K562 (cell line): ENCODE measurements at regions not wholly inside any gene's neighbourhood (a gene's known extent, or its start where the extent isn't known, plus 50 kb on each side); places are given as distances from the start of the nearest gene placed in this dataset.

ENCODE experiments used
- ATAC-seq: fragments of 200-7000 bp; cut with Tn5 transposase; 3 replicates; pipeline ENCODE4 v1.9.1; 2020; ENCODE audit warnings: moderate library complexity
- BruUV-seq: library from RNA; stranded (reverse); fragments of 400-500 nt; replicated peaks from 2 replicates; lab custom pipeline; 2021; lab: Mats Ljungman, UMichigan
- CTCF ChIA-PET: fragments of 300-600 bp; formaldehyde crosslinking; extraction: SDS; loops from one replicate; lab custom pipeline; 2021; ENCODE audit warnings: low intra/inter-chr PET ratio; lab: Yijun Ruan, JAX
- POLR2A ChIA-PET: fragments of 300-600, 350-650 bp; sonication (Branson Sonifier 250); formaldehyde crosslinking; extraction: SDS; loops from one replicate; lab custom pipeline; 2021; ENCODE audit warnings: antibody characterized with exemption, inconsistent platforms; lab: Yijun Ruan, JAX
- DNase-seq, 4 experiments: peaks; one replicate each; pipeline versions ENCODE4 v3.0.0 to v3.0.0-alpha.2; 2011 to 2018; ENCODE audit warnings: low spot score in 3 of 4, mixed read lengths in 3 of 4; ENCODE audit errors: extremely low read depth in 1 of 4
- FAIRE-seq: peaks from 2 replicates; lab custom pipeline; 2011; peaks lifted over from hg19 to GRCh38; lab: Jason Lieb, UNC
- H2AFZ ChIP-seq: 2 replicates; pipeline ENCODE4 v1.6.0; 2011; ENCODE audit warnings: low read depth, low read length, control low read depth, inconsistent platforms
- H3K27ac ChIP-seq: fragments of 200-600 bp; 3 replicates; pipeline ENCODE4 v1.8.0; 2011; ENCODE audit warnings: low read depth, mild to moderate bottlenecking, control low read depth, inconsistent platforms, low read length, moderate library complexity, mixed read lengths; ENCODE audit errors: extremely low read depth
- H3K27me3 ChIP-seq, 2 experiments: fragments of 300-600 bp in 1 of 2; 2 replicates in 1 of 2; 3 replicates in 1 of 2; pipeline versions ENCODE4 v1.6.0 to v1.8.0; 2011; ENCODE audit warnings: inconsistent platforms in 2 of 2, low read length in 2 of 2, mild to moderate bottlenecking in 1 of 2, mixed read lengths in 1 of 2, moderate library complexity in 1 of 2; ENCODE audit not compliant: control insufficient read depth in 2 of 2, insufficient read depth in 2 of 2
- H3K36me3 ChIP-seq: fragments of 300-600 bp; 3 replicates; pipeline ENCODE4 v1.8.0; 2011; ENCODE audit warnings: mild to moderate bottlenecking, low read length, inconsistent platforms; ENCODE audit not compliant: control insufficient read depth, insufficient read depth
- H3K4me1 ChIP-seq, 2 experiments: fragments of 200-600 bp in 1 of 2; replicated peaks in 1 of 2; 2 replicates in 1 of 2; 3 replicates in 1 of 2; pipeline versions ENCODE4 v1.5.1 to v1.8.0; 2011; ENCODE audit warnings: inconsistent platforms in 2 of 2, low read length in 2 of 2, mild to moderate bottlenecking in 1 of 2, mixed read lengths in 1 of 2, moderate library complexity in 1 of 2; ENCODE audit not compliant: control insufficient read depth in 2 of 2, insufficient read depth in 2 of 2
- H3K4me2 ChIP-seq: 2 replicates; pipeline ENCODE4 v1.6.1; 2011; ENCODE audit warnings: low read length, control low read depth, inconsistent platforms, mixed read lengths; ENCODE audit not compliant: insufficient read depth
- H3K4me3 ChIP-seq: fragments of 200-600 bp; sonication (generic), shearing (Covaris generic); 2 replicates; pipeline ENCODE4 v1.5.1; 2016; ENCODE audit warnings: control low read depth, inconsistent platforms
- H3K79me2 ChIP-seq: fragments of 200-600 bp; 3 replicates; pipeline ENCODE4 v1.8.0; 2011; ENCODE audit warnings: low read length, inconsistent platforms; ENCODE audit not compliant: control insufficient read depth, insufficient read depth
- H3K9ac ChIP-seq, 2 experiments: 2 replicates each; pipeline versions ENCODE4 v1.6.0 to v1.6.1; 2011; ENCODE audit warnings: low read depth in 2 of 2, low read length in 2 of 2, control low read depth in 1 of 2, inconsistent platforms in 1 of 2, mild to moderate bottlenecking in 1 of 2, mixed read lengths in 1 of 2; ENCODE audit not compliant: insufficient read depth in 1 of 2
- H3K9me1 ChIP-seq: one replicate; pipeline ENCODE4 v1.6.0; 2011; ENCODE audit warnings: inconsistent platforms, mild to moderate bottlenecking, low read length, moderate library complexity; ENCODE audit not compliant: control insufficient read depth, insufficient read depth
- H3K9me3 ChIP-seq: replicated peaks from 2 replicates; pipeline ENCODE4 v1.5.1; 2011; ENCODE audit warnings: low read depth, low read length, inconsistent platforms; ENCODE audit not compliant: control insufficient read depth, insufficient read depth
- H4K20me1 ChIP-seq: replicated peaks from 2 replicates; pipeline ENCODE4 v1.6.1; 2011; ENCODE audit warnings: low read length, inconsistent platforms, mixed read lengths; ENCODE audit not compliant: control insufficient read depth, insufficient read depth
- FOXK2 ChIP-seq, 2 experiments: fragments of 450-650 bp; IDR thresholded peaks in 1 of 2; conservative IDR thresholded peaks in 1 of 2; 2 replicates each; pipeline ENCODE4 v1.6.1; 2016; ENCODE audit warnings: low read depth in 2 of 2, mild to moderate bottlenecking in 1 of 2
- MEIS2 ChIP-seq: fragments of 450-650 bp; IDR thresholded peaks from 2 replicates; pipeline ENCODE4 v1.6.1; 2014; ENCODE audit warnings: mild to moderate bottlenecking; ENCODE audit not compliant: partially characterized antibody
- ZNF311 ChIP-seq: fragments of 250-450 bp; sonication (Bioruptor Pico); IDR thresholded peaks from 2 replicates; pipeline ENCODE4 v1.4.0; 2020; ENCODE audit warnings: mild to moderate bottlenecking, moderate library complexity
- WGBS: fragments of 100-300 bp; shearing (Covaris generic); methylation state at CpG from one replicate; pipeline ENCODE4 v1.1.6; 2016; ENCODE audit warnings: low coverage, mixed read lengths; ENCODE audit not compliant: insufficient coverage; ENCODE audit errors: missing lambda C conversion rate; 5-methylcytosine and 5-hydroxymethylcytosine counted together
- in situ Hi-C: fragments of 300-500 bp; cut with MboI; formaldehyde crosslinking; loops from 4 replicates; pipeline ENCODE4 v1.15.0; 2018; ENCODE audit warnings: inconsistent platforms, mixed read lengths
- intact Hi-C: fragments of 100-400 bp; cut with micrococcal nuclease; formaldehyde crosslinking; loops from 2 replicates; pipeline ENCODE4 v1.14.2; 2022
- TF ChIP-seq, protein P1 (sequence below): fragments of 450-650 bp; conservative IDR thresholded peaks from 2 replicates; pipeline ENCODE4 v1.6.1; 2016; ENCODE audit warnings: missing genetic modification characterization, low read depth, mild to moderate bottlenecking, control low read depth, missing compliant biosample characterization
- TF ChIP-seq, protein P2 (sequence below): fragments of 450-650 bp; IDR thresholded peaks from 2 replicates; pipeline ENCODE4 v1.6.1; 2018; ENCODE audit warnings: mild to moderate bottlenecking, low read depth; ENCODE audit not compliant: partially characterized antibody
- TF ChIP-seq, protein P3 (sequence below), 2 experiments: IDR thresholded peaks in 1 of 2; conservative IDR thresholded peaks in 1 of 2; 2 replicates each; pipeline ENCODE4 v1.6.1; 2016; ENCODE audit warnings: low read depth in 2 of 2, mild to moderate bottlenecking in 1 of 2, missing compliant biosample characterization in 1 of 2, missing genetic modification characterization in 1 of 2, moderate library complexity in 1 of 2
- TF ChIP-seq, protein P4 (sequence below): fragments of 250-450 bp; sonication (Bioruptor Pico); IDR thresholded peaks from 2 replicates; pipeline ENCODE4 v1.5.0; 2020; ENCODE audit warnings: mild to moderate bottlenecking, borderline replicate concordance

DNA sequence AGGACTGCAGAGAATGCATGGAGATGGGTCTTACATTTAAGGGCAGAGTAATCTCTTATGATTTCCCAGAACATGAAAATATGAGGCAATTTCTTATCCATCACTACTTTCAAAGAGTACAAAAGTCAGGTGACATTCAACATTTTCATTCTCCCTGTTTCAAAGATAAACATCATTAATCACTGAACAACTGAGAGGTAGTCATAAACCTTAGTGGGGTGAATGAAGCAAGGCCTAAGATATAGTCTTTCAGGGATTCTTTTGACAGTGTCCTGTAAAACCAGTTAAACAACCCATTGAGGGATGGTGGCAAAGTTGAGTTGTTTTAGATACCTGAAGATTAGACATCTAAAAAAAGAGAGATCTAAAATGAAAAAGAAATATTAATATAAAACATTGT is 271.6 kb upstream of the CBLB start (continued):
- TF ChIP-seq, protein P1, sequence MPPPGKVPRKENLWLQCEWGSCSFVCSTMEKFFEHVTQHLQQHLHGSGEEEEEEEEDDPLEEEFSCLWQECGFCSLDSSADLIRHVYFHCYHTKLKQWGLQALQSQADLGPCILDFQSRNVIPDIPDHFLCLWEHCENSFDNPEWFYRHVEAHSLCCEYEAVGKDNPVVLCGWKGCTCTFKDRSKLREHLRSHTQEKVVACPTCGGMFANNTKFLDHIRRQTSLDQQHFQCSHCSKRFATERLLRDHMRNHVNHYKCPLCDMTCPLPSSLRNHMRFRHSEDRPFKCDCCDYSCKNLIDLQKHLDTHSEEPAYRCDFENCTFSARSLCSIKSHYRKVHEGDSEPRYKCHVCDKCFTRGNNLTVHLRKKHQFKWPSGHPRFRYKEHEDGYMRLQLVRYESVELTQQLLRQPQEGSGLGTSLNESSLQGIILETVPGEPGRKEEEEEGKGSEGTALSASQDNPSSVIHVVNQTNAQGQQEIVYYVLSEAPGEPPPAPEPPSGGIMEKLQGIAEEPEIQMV (tag): no peak
- TF ChIP-seq FOXK2 (conservative IDR thresholded peaks at IDR 0.05 in 1 of 2, IDR thresholded peaks at IDR 0.05 in 1 of 2; ENCODE audit: low read depth in 2 of 2) (no peak), ZNF311 (CRISPR knock-in tag) (no peak)
- TF ChIP-seq, protein P2, sequence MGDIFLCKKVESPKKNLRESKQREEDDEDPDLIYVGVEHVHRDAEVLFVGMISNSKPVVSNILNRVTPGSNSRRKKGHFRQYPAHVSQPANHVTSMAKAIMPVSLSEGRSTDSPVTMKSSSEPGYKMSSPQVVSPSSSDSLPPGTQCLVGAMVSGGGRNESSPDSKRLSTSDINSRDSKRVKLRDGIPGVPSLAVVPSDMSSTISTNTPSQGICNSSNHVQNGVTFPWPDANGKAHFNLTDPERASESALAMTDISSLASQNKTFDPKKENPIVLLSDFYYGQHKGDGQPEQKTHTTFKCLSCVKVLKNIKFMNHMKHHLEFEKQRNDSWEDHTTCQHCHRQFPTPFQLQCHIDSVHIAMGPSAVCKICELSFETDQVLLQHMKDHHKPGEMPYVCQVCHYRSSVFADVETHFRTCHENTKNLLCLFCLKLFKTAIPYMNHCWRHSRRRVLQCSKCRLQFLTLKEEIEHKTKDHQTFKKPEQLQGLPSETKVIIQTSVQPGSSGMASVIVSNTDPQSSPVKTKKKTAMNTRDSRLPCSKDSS: no peak

DNA sequence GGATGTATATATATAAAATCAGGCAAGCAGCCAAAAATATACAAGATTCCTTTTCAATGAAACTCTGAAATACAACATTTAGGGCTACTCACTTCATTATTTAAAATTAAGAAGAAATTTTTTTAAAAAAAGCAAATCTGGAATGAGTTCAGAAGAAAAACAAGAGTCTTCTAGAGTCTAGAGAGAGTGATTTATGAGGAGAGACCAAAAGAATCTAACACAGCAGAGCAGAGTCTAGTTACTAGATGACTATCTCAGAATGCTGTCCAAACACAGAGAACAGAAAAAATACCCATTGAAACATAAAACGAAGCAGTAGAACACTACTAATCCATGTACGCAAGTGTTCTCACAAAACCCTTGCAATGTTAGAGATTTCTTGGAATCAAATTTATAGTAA is 275.2 kb upstream of the CBLB start:
- in situ Hi-C loops (no loop called here), intact Hi-C loops (no loop called here)
- no peak overlapping the region; the same call in 1 of the 2 replicates for H2AFZ ChIP-seq
- H3K27ac ChIP-seq: no peak overlapping the region
- no peak overlapping the region for H3K9ac ChIP-seq
- H3K79me2 ChIP-seq: no peaks in the 10 kb centered on the region
- ATAC-seq: no peak
- DNase-seq: no peak
- WGBS: 44% methylated on average over 2 of the region's 2 CpGs
- no peaks in the 10 kb centered on the region for H3K36me3 ChIP-seq
- no peaks in the 10 kb centered on the region for H3K9me3 ChIP-seq
- H3K4me1 ChIP-seq: no peaks in the 10 kb centered on the region; a peak in 1 of 5 replicates
- TF ChIP-seq, protein P3, sequence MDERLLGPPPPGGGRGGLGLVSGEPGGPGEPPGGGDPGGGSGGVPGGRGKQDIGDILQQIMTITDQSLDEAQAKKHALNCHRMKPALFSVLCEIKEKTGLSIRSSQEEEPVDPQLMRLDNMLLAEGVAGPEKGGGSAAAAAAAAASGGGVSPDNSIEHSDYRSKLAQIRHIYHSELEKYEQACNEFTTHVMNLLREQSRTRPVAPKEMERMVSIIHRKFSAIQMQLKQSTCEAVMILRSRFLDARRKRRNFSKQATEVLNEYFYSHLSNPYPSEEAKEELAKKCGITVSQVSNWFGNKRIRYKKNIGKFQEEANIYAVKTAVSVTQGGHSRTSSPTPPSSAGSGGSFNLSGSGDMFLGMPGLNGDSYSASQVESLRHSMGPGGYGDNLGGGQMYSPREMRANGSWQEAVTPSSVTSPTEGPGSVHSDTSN (CRISPR knock-in tag; IDR thresholded peaks at IDR 0.05; ENCODE audit: low read depth): no peak
- TF ChIP-seq, protein P3 (tag; conservative IDR thresholded peaks at IDR 0.05; ENCODE audit: low read depth): peak; percentile 53; the same call in 1 of the 2 replicates
- peak; percentile 46 for TF ChIP-seq MEIS2
- TF ChIP-seq, protein P4, sequence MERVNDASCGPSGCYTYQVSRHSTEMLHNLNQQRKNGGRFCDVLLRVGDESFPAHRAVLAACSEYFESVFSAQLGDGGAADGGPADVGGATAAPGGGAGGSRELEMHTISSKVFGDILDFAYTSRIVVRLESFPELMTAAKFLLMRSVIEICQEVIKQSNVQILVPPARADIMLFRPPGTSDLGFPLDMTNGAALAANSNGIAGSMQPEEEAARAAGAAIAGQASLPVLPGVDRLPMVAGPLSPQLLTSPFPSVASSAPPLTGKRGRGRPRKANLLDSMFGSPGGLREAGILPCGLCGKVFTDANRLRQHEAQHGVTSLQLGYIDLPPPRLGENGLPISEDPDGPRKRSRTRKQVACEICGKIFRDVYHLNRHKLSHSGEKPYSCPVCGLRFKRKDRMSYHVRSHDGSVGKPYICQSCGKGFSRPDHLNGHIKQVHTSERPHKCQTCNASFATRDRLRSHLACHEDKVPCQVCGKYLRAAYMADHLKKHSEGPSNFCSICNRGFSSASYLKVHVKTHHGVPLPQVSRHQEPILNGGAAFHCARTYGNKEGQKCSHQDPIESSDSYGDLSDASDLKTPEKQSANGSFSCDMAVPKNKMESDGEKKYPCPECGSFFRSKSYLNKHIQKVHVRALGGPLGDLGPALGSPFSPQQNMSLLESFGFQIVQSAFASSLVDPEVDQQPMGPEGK (CRISPR knock-in tag): no peak
- H3K27me3 ChIP-seq: no peaks in the 10 kb centered on the region
- peak; percentile 11 for FAIRE-seq
- H3K4me2 ChIP-seq: no peak overlapping the region
- POLR2A ChIA-PET: no interaction called here
- no peak overlapping the region for H3K4me3 ChIP-seq
- no peaks in the 10 kb centered on the region for H3K9me1 ChIP-seq
- CTCF ChIA-PET: no interaction called here
- no peaks in the 10 kb centered on the region for H4K20me1 ChIP-seq
- BruUV-seq: no TSS peak
